ENCODE measurements at regions not wholly inside any gene's neighbourhood (a gene's known extent, or its start where the extent isn't known, plus 50 kb on each side); places are given as distances from the start of the nearest gene placed in this dataset.

GRCh38 chr5:120270498-120270897 lies 193.6 kb upstream of the PRR16 start:
- Histone ChIP-seq H3K4me1 (replicated peaks in 1 of 2; ENCODE audit: control insufficient read depth in 2 of 2, insufficient read depth in 2 of 2, low read length in 2 of 2) (no peaks in the 10 kb centered on the region), H3K27me3 (ENCODE audit: control insufficient read depth in 2 of 2, insufficient read depth in 2 of 2, low read length in 2 of 2) (no peaks in the 10 kb centered on the region), H3K27ac (ENCODE audit: extremely low read depth, low read depth, low read length) (no peak overlapping the region), H3K4me2 (ENCODE audit: insufficient read depth, low read length) (no peak overlapping the region), H3K9me3 (replicated peaks; ENCODE audit: control insufficient read depth, insufficient read depth, low read depth, low read length) (no peaks in the 10 kb centered on the region), H4K20me1 (replicated peaks; ENCODE audit: control insufficient read depth, insufficient read depth, low read length) (no peaks in the 10 kb centered on the region), H3K9me1 (ENCODE audit: control insufficient read depth, insufficient read depth, low read length) (no peaks in the 10 kb centered on the region), H3K36me3 (ENCODE audit: control insufficient read depth, insufficient read depth, low read length) (no peaks in the 10 kb centered on the region), H3K4me3 (no peak overlapping the region), H2AFZ (ENCODE audit: low read depth, low read length) (no peak overlapping the region), H3K9ac (ENCODE audit: insufficient read depth in 1 of 2, low read depth in 2 of 2, low read length in 2 of 2) (no peak overlapping the region), H3K79me2 (ENCODE audit: control insufficient read depth, insufficient read depth, low read length) (no peaks in the 10 kb centered on the region)
- in situ Hi-C loops (cut with MboI) (no loop called here), intact Hi-C loops (cut with micrococcal nuclease) (no loop called here)
- 2% methylated on average over 2 of the region's 2 CpGs for WGBS (ENCODE audit: insufficient coverage, low coverage, missing lambda C conversion rate)
- ATAC-seq: no peak
- no peak for DNase-seq (ENCODE audit: extremely low read depth in 1 of 4, low spot score in 3 of 4)
- no peak for TF ChIP-seq NR4A1 (CRISPR knock-in tag; IDR thresholded peaks at IDR 0.05)
- no peak for TF ChIP-seq NR4A1 (tag; IDR thresholded peaks at IDR 0.05)
- TF ChIP-seq ZNF57 (CRISPR knock-in tag; IDR thresholded peaks at IDR 0.05): no peak
- ChIA-PET POLR2A (no interaction called here), CTCF (ENCODE audit: low intra/inter-chr PET ratio) (no interaction called here)
- FAIRE-seq: no peak
- no TSS peak for BruUV-seq (replicated peaks)

- no peaks in the 10 kb centered on the region for H3K9me1 ChIP-seq (ENCODE audit: control insufficient read depth, insufficient read depth, low read length)
- 3% methylated on average over 3 of the region's 3 CpGs for WGBS (ENCODE audit: insufficient coverage, low coverage, missing lambda C conversion rate)
- no peaks in the 10 kb centered on the region for H4K20me1 ChIP-seq (replicated peaks; ENCODE audit: control insufficient read depth, insufficient read depth, low read length)
- no peaks in the 10 kb centered on the region for H3K27me3 ChIP-seq (ENCODE audit: control insufficient read depth in 2 of 2, insufficient read depth in 2 of 2, low read length in 2 of 2)
- H3K36me3 ChIP-seq (ENCODE audit: control insufficient read depth, insufficient read depth, low read length): no peaks in the 10 kb centered on the region
- H3K9me3 ChIP-seq (replicated peaks; ENCODE audit: control insufficient read depth, insufficient read depth, low read depth, low read length): no peaks in the 10 kb centered on the region
- H3K4me1 ChIP-seq (replicated peaks in 1 of 2; ENCODE audit: control insufficient read depth in 2 of 2, insufficient read depth in 2 of 2, low read length in 2 of 2): no peaks in the 10 kb centered on the region
- no peak overlapping the region for H2AFZ ChIP-seq (ENCODE audit: low read depth, low read length)
- in situ Hi-C loops (cut with MboI) (no loop called here), intact Hi-C loops (cut with micrococcal nuclease) (no loop called here)
- ChIA-PET CTCF (ENCODE audit: low intra/inter-chr PET ratio) (no interaction called here), POLR2A (no interaction called here)
- no peak overlapping the region for H3K4me2 ChIP-seq (ENCODE audit: insufficient read depth, low read length)
- no peak for DNase-seq (ENCODE audit: extremely low read depth in 1 of 4, low spot score in 3 of 4)
- no TSS peak for BruUV-seq (replicated peaks)
- no peak for ATAC-seq
- no peak for TF ChIP-seq ZFX (CRISPR knock-in tag; IDR thresholded peaks at IDR 0.05)
- TF ChIP-seq LCOR (CRISPR knock-in tag; IDR thresholded peaks at IDR 0.05): no peak
- TF ChIP-seq RNF219 (CRISPR knock-in tag; IDR thresholded peaks at IDR 0.05): no peak
- TF ChIP-seq DMBX1 (CRISPR knock-in tag; IDR thresholded peaks at IDR 0.05; ENCODE audit: borderline replicate concordance): no peak
- no peak for TF ChIP-seq RBM17 (IDR thresholded peaks at IDR 0.05; ENCODE audit: borderline replicate concordance, low read depth, low read length)
- TF ChIP-seq ZNF124 (CRISPR knock-in tag; IDR thresholded peaks at IDR 0.05): no peak
- no peak for TF ChIP-seq SAP30 (IDR thresholded peaks at IDR 0.05; ENCODE audit: borderline replicate concordance, insufficient read depth, low read depth, low read length, poor library complexity, severe bottlenecking)
- TF ChIP-seq IRF1 (CRISPR knock-in tag; IDR thresholded peaks at IDR 0.05; ENCODE audit: borderline replicate concordance): no peak
- no peak for TF ChIP-seq ZKSCAN1 (IDR thresholded peaks at IDR 0.05; ENCODE audit: low read depth, low read length)
- H3K27ac ChIP-seq (ENCODE audit: extremely low read depth, low read depth, low read length): no peak overlapping the region
- no peak overlapping the region for H3K9ac ChIP-seq (ENCODE audit: insufficient read depth in 1 of 2, low read depth in 2 of 2, low read length in 2 of 2)
- no peaks in the 10 kb centered on the region for H3K79me2 ChIP-seq (ENCODE audit: control insufficient read depth, insufficient read depth, low read length)
- H3K4me3 ChIP-seq: no peak overlapping the region
- FAIRE-seq: no peak
Measured at GRCh38 chr5:120293796-120294195, 170.3 kb upstream of the PRR16 start.

All from K562 (cell line).